RWPE2 (cell line): ENCODE measurements at regions not wholly inside any gene's neighbourhood (a gene's known extent, or its start where the extent isn't known, plus 50 kb on each side); places are given as distances from the start of the nearest gene placed in this dataset.

Experiments
- ATAC-seq: fragments of 200-7000 bp; cut with Tn5 transposase; 3 replicates; pipeline ENCODE4 v1.9.1; 2021; ENCODE audit warnings: low read depth
- DNase-seq: peaks from one replicate; pipeline ENCODE4 v3.0.0-alpha.2; 2020; ENCODE audit warnings: low spot score
- H3K27ac ChIP-seq: fragments of 450-650 bp; 2 replicates; pipeline ENCODE4 v1.5.1; 2017; ENCODE audit warnings: mild to moderate bottlenecking; ENCODE audit not compliant: poor library complexity, severe bottlenecking
- H3K27me3 ChIP-seq: fragments of 250-450 bp; sonication (Bioruptor Pico); 2 replicates; pipeline ENCODE4 v1.5.1; 2021; ENCODE audit warnings: mild to moderate bottlenecking, moderate library complexity; ENCODE audit not compliant: insufficient read depth, poor library complexity, severe bottlenecking
- H3K36me3 ChIP-seq: fragments of 250-450 bp; sonication (Bioruptor Pico); 2 replicates; pipeline ENCODE4 v1.5.1; 2020; ENCODE audit warnings: low read depth, mild to moderate bottlenecking, moderate library complexity
- H3K4me1 ChIP-seq: fragments of 250-450 bp; sonication (Bioruptor Pico); 2 replicates; pipeline ENCODE4 v1.5.1; 2021; ENCODE audit warnings: mild to moderate bottlenecking, moderate library complexity; ENCODE audit not compliant: insufficient read depth, poor library complexity, severe bottlenecking
- H3K4me3 ChIP-seq: fragments of 250-450 bp; sonication (Bioruptor Pico); 2 replicates; pipeline ENCODE4 v1.5.1; 2021; ENCODE audit warnings: mild to moderate bottlenecking, moderate library complexity; ENCODE audit not compliant: severe bottlenecking
- H3K9me3 ChIP-seq: fragments of 250-450 bp; sonication (Bioruptor Pico); 2 replicates; pipeline ENCODE4 v1.5.1; 2021; ENCODE audit warnings: mild to moderate bottlenecking, moderate library complexity; ENCODE audit not compliant: severe bottlenecking
- CTCF ChIP-seq: fragments of 450-650 bp; IDR thresholded peaks from one replicate; pipeline ENCODE4 v1.5.1; 2017; ENCODE audit warnings: mild to moderate bottlenecking, moderate library complexity; ENCODE audit not compliant: poor library complexity, severe bottlenecking

GRCh38 chr5:143462431-143462830, 58.9 kb upstream of the NR3C1 start:
- no peaks in the 10 kb centered on the region for H3K9me3 ChIP-seq
- H3K27me3 ChIP-seq, result no peaks in the 10 kb centered on the region
- no peak for DNase-seq
- H3K4me1 ChIP-seq, result peaks cover 2% of the 10 kb centered on the region
- TF ChIP-seq CTCF, result no peak
- no peak overlapping the region for H3K4me3 ChIP-seq
- no peaks in the 10 kb centered on the region for H3K36me3 ChIP-seq
- no peak overlapping the region for H3K27ac ChIP-seq
- ATAC-seq, result no peak

GRCh38 chr5:143459433-143459832, 55.9 kb upstream of the NR3C1 start:
- ATAC-seq (no peak), DNase-seq (no peak)
- H3K27me3 ChIP-seq, result no peaks in the 10 kb centered on the region
- H3K36me3 ChIP-seq, result no peaks in the 10 kb centered on the region
- no peak for TF ChIP-seq CTCF
- peaks cover 6% of the 10 kb centered on the region for H3K4me1 ChIP-seq
- H3K27ac ChIP-seq, result no peak overlapping the region
- no peaks in the 10 kb centered on the region for H3K9me3 ChIP-seq
- H3K4me3 ChIP-seq, result no peak overlapping the region

- no peak overlapping the region for H3K4me3 ChIP-seq
- peaks cover 6% of the 10 kb centered on the region for H3K4me1 ChIP-seq
- no peaks in the 10 kb centered on the region for H3K36me3 ChIP-seq
- H3K9me3 ChIP-seq, result no peaks in the 10 kb centered on the region
- H3K27me3 ChIP-seq, result no peaks in the 10 kb centered on the region
- DNase-seq (no peak), ATAC-seq (peak; percentile 90)
- no peak overlapping the region for H3K27ac ChIP-seq
- TF ChIP-seq CTCF, result no peak
These were observed 53.6 kb upstream of the NR3C1 start for GRCh38 chr5:143456952-143457547.

GRCh38 chr5:143454936-143455516, 51.5 kb upstream of the NR3C1 start:
- no peak overlapping the region for H3K4me3 ChIP-seq
- DNase-seq (no peak), ATAC-seq (no peak)
- H3K4me1 ChIP-seq, result peaks cover 6% of the 10 kb centered on the region
- H3K27me3 ChIP-seq, result no peaks in the 10 kb centered on the region
- H3K9me3 ChIP-seq, result no peaks in the 10 kb centered on the region
- H3K36me3 ChIP-seq, result no peaks in the 10 kb centered on the region
- TF ChIP-seq CTCF, result no peak
- H3K27ac ChIP-seq, result no peak overlapping the region

- Histone ChIP-seq H3K4me3 (no peak overlapping the region), H3K9me3 (no peaks in the 10 kb centered on the region), H3K27ac (no peak overlapping the region), H3K27me3 (no peaks in the 10 kb centered on the region), H3K4me1 (peaks cover 6% of the 10 kb centered on the region), H3K36me3 (no peaks in the 10 kb centered on the region)
- DNase-seq, result no peak
- no peak for ATAC-seq
- TF ChIP-seq CTCF, result no peak
These were observed 50.2 kb upstream of the NR3C1 start for GRCh38 chr5:143453720-143454119.
